Right renal cortex interstitium (tissue), 3 donors: ENCODE measurements at regions not wholly inside any gene's neighbourhood (a gene's known extent, or its start where the extent isn't known, plus 50 kb on each side); places are given as distances from the start of the nearest gene placed in this dataset.

Source experiments
- DNase-seq, 3 donors: peaks; one replicate each; pipeline ENCODE4 v3.0.0-alpha.2; 2013; ENCODE audit warnings: low read depth in 3 of 3, low spot score in 2 of 3

DNA sequence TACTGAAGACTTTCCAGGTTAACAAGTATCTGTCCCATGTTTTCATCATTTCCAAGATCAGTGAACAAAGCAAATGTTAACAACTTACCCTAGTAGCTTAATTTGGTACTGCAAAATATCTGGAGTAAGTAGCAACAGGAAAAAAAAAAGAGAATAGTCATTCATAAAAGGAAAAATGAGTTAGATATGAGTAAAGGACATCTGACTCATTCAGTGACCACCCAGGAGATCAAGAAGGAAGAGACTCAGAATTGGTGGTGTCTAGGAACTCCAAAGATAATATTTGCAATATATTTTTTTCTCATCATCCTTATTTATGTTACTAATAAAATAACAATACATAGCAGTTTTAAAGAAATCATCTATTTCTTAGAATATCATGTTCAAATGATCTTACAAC lies 253.8 kb upstream of the COL8A1 start:
- no peak for DNase-seq

- DNase-seq, result no peak
Observed at GRCh38 chr3:99376926-99377325, 261.5 kb upstream of the COL8A1 start.

DNA sequence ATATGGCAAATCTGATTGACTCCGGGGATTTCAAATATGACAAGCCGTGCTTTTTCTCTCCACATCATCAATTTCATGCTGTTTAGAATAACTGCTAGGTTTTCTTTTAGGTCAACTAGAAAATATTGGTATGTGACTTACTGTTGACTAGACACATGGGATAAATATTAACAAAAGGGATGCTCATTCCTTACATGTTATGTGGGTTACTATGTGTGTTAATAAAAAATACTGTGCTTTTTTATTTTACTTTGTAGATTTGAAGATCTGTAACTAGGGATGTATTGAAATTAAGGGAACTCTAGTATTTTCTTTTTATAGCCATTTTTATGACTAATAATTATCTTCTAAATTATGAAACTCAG lies 264.6 kb upstream of the COL8A1 start:
- no peak for DNase-seq

DNA sequence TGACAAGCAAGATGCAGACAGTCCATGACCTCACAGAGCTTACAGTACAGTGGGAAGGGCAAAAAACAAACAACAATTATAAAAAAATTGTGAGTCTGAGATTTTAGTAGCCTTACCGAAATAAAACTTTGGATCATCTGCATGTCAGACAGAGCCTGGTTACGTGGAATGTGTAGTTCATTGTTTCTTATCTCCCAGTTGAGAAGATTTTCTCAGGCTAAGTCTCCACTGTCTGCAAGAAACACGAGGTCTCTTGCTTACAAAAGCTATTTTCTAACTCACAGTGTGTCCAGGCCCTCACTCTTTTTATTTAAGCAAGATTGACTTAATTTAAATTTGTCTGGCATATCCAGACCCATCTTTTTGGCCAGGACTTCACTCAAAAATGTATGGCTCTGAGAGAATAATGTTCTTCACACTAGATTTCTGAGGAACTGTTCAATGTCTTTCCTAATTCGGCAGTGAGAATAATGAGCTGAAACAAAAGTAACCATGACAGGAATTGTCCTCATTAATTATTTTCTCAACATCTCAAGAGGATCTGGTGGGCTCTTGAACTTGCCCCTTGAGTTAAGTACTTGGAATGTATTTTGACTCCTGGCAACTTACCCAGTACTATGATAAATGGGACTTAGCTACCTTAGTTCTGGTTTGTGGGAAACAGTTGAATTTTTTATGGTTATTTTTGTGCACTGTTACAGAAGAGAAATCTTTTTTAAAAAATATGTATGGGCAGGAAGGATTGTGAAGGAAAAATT lies 265.1 kb upstream of the COL8A1 start:
- no peak for DNase-seq

GRCh38 chr3:99366663-99367429 lies 271.5 kb upstream of the COL8A1 start:
- DNase-seq, result no peak

DNA sequence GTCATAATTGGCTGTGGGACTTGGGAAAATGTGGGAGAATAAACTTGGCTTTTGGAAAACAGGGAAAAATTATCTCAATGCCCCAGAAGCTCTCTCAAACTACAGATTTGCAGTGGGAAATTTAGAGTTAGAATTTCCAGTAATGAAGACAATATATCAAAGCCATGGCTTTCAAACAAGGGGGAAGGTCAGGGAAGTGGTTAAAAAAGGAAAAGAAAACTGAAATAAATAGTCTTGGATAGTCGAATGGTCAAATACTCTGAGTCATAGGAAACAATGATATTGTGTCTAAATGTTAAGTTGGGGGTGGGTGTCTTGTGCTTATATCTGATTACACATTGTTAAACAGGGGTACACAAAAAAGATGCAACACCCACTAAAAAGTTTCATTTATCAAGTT lies 272.4 kb upstream of the COL8A1 start:
- no peak for DNase-seq

- no peak for DNase-seq
Observed at GRCh38 chr3:99365396-99365795, 273.0 kb upstream of the COL8A1 start.

GRCh38 chr3:99357131-99357530 lies 281.3 kb upstream of the COL8A1 start:
- no peak for DNase-seq

- no peak for DNase-seq
Observed at GRCh38 chr3:99356696-99357095, 281.7 kb upstream of the COL8A1 start.

DNA sequence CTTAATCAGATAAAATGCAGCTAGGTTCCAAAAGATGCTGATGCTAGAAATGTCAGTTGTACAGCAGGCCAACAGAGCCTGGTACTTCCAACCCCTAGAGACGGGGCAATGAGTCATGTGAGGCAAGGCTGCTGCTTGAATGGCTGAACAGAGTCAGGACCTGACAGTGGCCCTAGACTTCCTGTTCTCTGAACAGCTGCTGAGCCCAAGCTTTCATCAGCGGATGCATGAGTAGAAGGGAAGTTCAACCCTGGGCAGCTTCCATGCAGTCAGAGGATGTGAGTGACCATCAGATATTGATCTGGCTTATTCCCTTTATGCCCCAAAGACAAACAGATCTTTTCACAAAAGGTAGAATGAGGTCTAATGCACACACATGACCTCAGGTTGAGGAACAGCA lies 282.9 kb upstream of the COL8A1 start:
- DNase-seq, result no peak

DNA sequence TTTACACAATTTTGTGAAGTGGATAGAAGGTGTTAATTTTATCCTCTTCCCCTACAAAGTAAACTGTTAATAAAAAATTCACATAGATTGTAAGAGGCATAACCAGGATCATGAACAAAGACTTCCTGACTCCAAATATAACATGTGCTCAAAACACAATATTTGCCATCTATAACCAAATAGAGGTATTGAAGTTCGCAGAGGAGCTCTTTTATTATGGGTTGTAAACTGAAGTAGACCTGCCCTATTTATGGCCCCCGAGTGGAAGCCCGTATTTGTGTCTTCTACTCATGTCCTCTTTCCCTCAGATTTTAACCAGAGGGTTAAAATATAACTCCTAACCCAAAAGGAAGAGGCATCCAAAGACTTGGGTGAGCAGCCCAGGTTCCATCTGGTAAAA lies 285.6 kb upstream of the COL8A1 start:
- no peak for DNase-seq

- DNase-seq, result no peak
Observed at GRCh38 chr3:99351122-99351521, 287.3 kb upstream of the COL8A1 start.

- DNase-seq, result no peak
Observed at GRCh38 chr3:99348451-99348850, 289.9 kb upstream of the COL8A1 start.

DNA sequence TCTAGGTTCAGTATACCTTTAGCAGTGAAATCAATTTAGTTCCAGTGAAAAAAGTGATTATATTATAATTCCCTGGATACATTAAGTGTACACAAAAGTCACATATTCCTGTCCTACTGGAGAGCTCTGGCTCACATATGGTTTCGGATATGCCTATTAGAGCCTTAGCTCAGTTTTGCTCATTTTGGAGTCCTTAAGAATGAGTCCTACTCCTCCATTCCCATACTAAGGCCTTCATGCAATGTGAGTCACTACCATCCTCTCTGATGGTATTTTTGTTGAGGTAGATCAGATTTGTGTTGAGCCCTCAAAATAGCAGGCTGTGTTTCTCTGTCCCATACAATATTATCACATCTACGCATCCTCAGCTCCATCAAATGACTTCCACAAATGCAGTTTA lies 294.2 kb upstream of the COL8A1 start:
- DNase-seq, result no peak

DNA sequence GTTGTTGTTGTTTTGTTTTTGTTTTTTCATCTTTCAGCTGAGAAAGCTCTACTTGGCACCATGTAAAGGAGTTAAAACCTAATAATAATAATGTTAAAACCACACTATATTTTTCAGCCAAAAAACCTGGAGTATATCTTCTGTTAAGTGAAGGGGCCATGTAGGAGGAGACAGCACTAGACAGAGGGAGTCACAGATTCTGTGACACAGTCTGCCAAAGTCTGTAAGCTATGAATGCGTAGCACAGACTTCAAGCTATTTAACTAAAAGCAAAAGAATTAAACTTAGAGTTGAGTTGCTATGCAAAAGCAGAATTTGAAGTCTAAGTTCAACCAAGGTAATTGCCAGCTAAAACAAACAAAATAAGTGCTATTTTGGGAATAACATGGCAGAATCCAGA lies 296.0 kb upstream of the COL8A1 start:
- DNase-seq, result no peak

DNA sequence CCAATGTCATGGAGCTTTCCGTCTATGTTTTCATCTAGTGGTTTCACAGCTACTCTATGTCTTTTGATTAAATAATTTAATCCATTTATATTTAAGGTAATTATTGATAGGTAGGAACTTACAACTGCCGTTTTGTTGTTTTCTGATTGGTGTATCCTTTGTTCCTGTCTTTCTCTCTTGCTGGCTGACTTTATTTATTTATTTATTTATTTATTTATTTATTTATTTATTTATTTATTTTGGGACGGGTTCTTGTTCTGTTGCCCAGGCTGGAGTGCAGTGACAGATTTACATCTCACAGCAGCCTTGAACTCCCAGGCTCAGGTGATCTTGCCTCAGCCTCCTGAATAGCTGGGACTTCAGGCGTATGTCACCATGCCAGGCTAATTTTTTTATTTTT lies 299.2 kb upstream of the COL8A1 start:
- no peak for DNase-seq

GRCh38 chr3:99332718-99333117 lies 305.7 kb upstream of the COL8A1 start:
- no peak for DNase-seq

GRCh38 chr3:99332276-99332675 lies 306.1 kb upstream of the COL8A1 start:
- no peak for DNase-seq

DNA sequence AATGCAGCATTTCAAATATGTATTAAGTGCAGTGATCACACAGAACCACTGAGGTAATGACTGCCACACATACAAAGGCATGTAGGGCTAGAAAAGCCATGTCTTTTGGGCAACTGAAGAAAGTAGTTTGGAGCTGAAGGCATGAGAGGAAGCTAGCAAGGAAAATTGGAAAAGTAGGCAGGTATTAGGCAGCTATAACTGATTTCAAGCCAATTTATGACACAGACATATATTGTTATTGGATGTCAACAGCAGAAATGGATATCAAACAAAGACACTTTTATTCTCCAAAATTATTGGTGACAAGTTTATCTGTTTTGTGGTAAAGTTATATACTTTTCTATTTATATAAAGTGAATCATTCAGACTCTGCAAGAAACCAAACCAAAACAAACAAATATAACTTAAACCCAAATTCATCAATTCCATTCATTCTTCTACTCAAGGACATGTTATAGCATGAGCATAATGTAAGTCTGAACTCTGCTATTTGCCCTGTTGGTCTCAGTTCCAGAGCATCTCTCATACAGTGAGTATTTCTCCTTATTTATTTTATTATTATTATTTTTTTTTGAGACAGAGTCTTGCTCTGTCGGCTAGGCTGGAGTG lies 307.4 kb upstream of the COL8A1 start:
- DNase-seq, result no peak

DNA sequence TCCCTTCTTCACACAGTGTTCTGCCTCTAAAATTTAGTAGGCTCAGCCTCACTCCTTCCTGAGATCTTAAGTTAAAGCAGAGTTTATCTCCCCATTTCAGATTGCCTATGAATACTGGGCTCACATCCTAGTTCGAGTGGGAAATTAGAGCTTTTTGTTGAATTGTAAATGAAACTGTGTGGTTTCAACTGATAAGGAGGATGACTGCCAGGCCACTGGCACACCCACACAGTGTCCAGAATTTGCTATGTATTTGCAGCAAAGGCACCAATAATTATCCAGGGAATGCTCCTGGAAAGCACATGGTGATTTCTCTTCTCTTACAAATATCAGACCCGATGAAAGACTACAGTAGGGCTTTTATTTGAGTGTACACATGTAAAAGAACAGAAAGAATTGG lies 308.1 kb upstream of the COL8A1 start:
- DNase-seq, result no peak

DNA sequence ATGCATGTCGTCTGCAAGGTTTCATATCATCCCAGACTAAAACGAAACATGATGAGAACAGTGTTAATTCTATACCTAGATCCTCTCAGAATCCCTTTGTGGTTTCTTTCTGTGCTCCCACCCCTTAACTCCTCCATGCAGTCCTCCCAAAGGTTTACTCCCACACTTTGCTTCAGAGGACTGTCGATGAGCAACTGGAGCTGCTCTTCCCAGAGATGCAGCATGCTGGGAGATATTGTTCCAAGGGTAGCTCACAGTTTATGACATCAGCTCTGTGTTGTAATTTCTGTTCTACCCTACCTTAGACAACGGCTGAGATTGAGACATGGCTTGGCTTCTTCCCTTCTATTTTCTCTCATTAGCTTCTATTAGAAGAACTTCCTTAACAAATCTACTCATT lies 313.0 kb upstream of the COL8A1 start:
- no peak for DNase-seq

DNA sequence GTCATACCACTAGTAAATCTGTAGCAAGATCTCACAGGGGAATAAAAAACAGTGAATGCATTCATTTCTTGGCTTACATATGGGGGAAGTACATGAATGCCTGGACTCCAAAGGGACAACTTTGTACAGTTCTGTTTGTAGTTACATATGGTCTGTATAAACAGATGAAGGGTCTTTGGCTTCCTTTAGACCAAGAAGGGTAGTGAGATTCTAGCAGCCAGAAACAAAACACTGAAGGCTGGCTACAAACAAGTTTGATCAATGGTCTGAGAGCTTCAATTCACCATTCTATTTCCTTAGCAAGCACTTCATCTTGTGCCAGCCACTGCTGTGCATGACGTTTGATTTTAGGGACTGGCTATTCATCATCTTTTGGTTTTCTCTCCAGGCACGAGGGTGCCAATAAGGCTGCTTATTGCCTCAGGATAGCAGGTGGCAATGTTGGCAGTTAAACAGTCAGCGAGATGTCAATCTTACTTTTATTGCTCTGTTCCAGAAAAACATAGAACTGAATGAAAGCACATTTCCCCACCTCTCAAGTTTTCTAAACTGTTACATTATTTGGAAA lies 313.7 kb upstream of the COL8A1 start:
- DNase-seq, result no peak
